Neural progenitor cell (in vitro differentiated cells): ENCODE measurements at regions not wholly inside any gene's neighbourhood (a gene's known extent, or its start where the extent isn't known, plus 50 kb on each side); places are given as distances from the start of the nearest gene placed in this dataset. TPM values are rescaled to one million over a fixed set of nuclear protein-coding genes. Genes with fewer than 3 reads are reported as not detected.

Experiments used
- DNase-seq: peaks from one replicate; pipeline ENCODE4 v3.0.0-alpha.2; 2016; ENCODE audit warnings: low spot score
- H2AFZ ChIP-seq: fragments of 200-600 bp; sonication (generic); replicated peaks from 2 replicates; pipeline ENCODE4 v1.6.1; 2016; ENCODE audit warnings: antibody characterized with exemption
- H3F3A ChIP-seq: fragments of 200-600 bp; sonication (generic); 2 replicates; pipeline ENCODE4 v1.6.1; 2016; ENCODE audit warnings: antibody characterized with exemption, low read depth
- H3K27ac ChIP-seq: fragments of 200-600 bp; sonication (generic); 2 replicates; pipeline ENCODE4 v1.5.1; 2016; ENCODE audit warnings: mild to moderate bottlenecking
- H3K27me3 ChIP-seq: fragments of 200-600 bp; sonication (generic); 2 replicates; pipeline ENCODE4 v1.6.1; 2016; ENCODE audit warnings: mild to moderate bottlenecking, moderate library complexity
- H3K36me3 ChIP-seq: fragments of 200-600 bp; sonication (generic); 2 replicates; pipeline ENCODE4 v1.5.1; 2016
- H3K4me1 ChIP-seq: fragments of 200-600 bp; sonication (generic); 2 replicates; pipeline ENCODE4 v1.6.1; 2016; ENCODE audit warnings: mixed run types
- H3K4me2 ChIP-seq: fragments of 200-600 bp; sonication (generic); 2 replicates; pipeline ENCODE4 v1.6.1; 2016
- H3K4me3 ChIP-seq: fragments of 200-600 bp; sonication (generic); 2 replicates; pipeline ENCODE4 v1.5.1; 2016
- H3K79me2 ChIP-seq: fragments of 200-600 bp; sonication (generic); 2 replicates; pipeline ENCODE4 v1.6.1; 2016; ENCODE audit warnings: low read depth
- H3K9ac ChIP-seq: fragments of 200-600 bp; sonication (generic); 2 replicates; pipeline ENCODE4 v1.6.1; 2016
- H3K9me3 ChIP-seq: fragments of 200-600 bp; sonication (generic); 2 replicates; pipeline ENCODE4 v1.5.1; 2016; ENCODE audit warnings: low read depth
- H4K20me1 ChIP-seq: fragments of 200-600 bp; sonication (generic); 2 replicates; pipeline ENCODE4 v1.6.1; 2016; ENCODE audit warnings: low read depth
- H3K27ac Mint-ChIP-seq: 3 replicates; pipeline ENCODE4 v1.8.0; 2021; ENCODE audit warnings: mixed read lengths
- H3K27me3 Mint-ChIP-seq: 2 replicates; pipeline ENCODE4 v1.8.0; 2022; ENCODE audit warnings: low read depth, mild to moderate bottlenecking, inconsistent platforms, moderate library complexity, mixed read lengths; ENCODE audit not compliant: insufficient read depth
- H3K36me3 Mint-ChIP-seq: 3 replicates; pipeline ENCODE4 v1.8.0; 2021; ENCODE audit warnings: mixed read lengths
- H3K4me1 Mint-ChIP-seq: 3 replicates; pipeline ENCODE4 v1.8.0; 2021; ENCODE audit warnings: mixed read lengths
- H3K4me3 Mint-ChIP-seq: 3 replicates; pipeline ENCODE4 v1.8.0; 2021; ENCODE audit warnings: mild to moderate bottlenecking, moderate library complexity, mixed read lengths
- H3K9me3 Mint-ChIP-seq: 3 replicates; pipeline ENCODE4 v1.8.0; 2020; ENCODE audit warnings: mixed read lengths
- EZH2 ChIP-seq: fragments of 200-600 bp; sonication (generic); IDR thresholded peaks from 2 replicates; pipeline ENCODE4 v1.6.1; 2017; ENCODE audit warnings: antibody characterized with exemption, mild to moderate bottlenecking, moderate library complexity
- EZH2phosphoT487 ChIP-seq: fragments of 200-600 bp; sonication (generic); IDR thresholded peaks from 2 replicates; pipeline ENCODE4 v1.6.1; 2017; ENCODE audit warnings: antibody characterized with exemption
- small RNA-seq: library from RNA; depleted of rRNA; stranded (forward); fragments of <200 nt; gene quantifications from one replicate; pipeline ENCODE3, GENCODE V24; 2015
- TF ChIP-seq, protein P1 (sequence below): fragments of 200-600 bp; sonication (generic); IDR thresholded peaks from 2 replicates; pipeline ENCODE4 v1.5.1; 2017; ENCODE audit warnings: antibody characterized with exemption, mild to moderate bottlenecking

DNA sequence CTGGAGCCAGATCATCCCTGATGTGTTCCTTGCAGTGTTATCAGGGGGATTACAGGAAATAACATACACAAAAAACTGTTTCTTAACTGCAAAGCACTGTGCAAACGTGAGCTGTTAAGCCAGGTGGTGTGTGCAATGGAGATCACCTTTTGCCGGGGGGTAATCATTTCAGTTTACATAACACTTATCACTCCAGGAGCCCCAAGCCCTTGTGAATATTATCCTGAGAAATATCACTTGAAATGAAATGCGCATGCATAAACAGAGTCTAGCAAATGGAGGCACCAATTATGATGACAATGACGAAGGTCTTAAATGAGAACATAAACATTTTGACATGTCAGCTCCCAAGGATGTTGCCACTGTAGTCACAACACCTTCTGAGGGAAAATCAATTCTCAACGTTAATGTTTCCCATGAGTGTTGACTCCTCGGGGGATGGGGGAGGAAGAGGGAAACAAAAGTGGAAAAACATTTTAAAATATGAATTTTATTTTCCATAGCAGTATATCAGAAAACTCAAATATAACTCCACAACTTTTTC is 54.5 kb upstream of the RAD23B start:
- Mint-ChIP-seq H3K36me3 (peaks cover 2% of the 10 kb centered on the region), H3K9me3 (no peaks in the 10 kb centered on the region), H3K4me3 (peak overlapping the region; percentile 28), H3K27me3 (peaks cover 6% of the 10 kb centered on the region), H3K27ac (peak overlapping the region; percentile 29), H3K4me1 (peaks cover 24% of the 10 kb centered on the region)
- no peak for DNase-seq
- Histone ChIP-seq H3K4me3 (no peak overlapping the region), H3F3A (peaks cover 8% of the 10 kb centered on the region), H3K27me3 (no peaks in the 10 kb centered on the region), H3K4me1 (peaks cover 18% of the 10 kb centered on the region), H3K27ac (no peak overlapping the region), H3K9ac (no peak overlapping the region), H4K20me1 (no peaks in the 10 kb centered on the region), H3K9me3 (no peaks in the 10 kb centered on the region), H3K4me2 (peak overlapping the region; percentile 53), H3K79me2 (no peaks in the 10 kb centered on the region), H3K36me3 (no peaks in the 10 kb centered on the region), H2AFZ (peak overlapping the region; percentile 80)
- TF ChIP-seq, protein P1, sequence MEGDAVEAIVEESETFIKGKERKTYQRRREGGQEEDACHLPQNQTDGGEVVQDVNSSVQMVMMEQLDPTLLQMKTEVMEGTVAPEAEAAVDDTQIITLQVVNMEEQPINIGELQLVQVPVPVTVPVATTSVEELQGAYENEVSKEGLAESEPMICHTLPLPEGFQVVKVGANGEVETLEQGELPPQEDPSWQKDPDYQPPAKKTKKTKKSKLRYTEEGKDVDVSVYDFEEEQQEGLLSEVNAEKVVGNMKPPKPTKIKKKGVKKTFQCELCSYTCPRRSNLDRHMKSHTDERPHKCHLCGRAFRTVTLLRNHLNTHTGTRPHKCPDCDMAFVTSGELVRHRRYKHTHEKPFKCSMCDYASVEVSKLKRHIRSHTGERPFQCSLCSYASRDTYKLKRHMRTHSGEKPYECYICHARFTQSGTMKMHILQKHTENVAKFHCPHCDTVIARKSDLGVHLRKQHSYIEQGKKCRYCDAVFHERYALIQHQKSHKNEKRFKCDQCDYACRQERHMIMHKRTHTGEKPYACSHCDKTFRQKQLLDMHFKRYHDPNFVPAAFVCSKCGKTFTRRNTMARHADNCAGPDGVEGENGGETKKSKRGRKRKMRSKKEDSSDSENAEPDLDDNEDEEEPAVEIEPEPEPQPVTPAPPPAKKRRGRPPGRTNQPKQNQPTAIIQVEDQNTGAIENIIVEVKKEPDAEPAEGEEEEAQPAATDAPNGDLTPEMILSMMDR: no peak
- TF ChIP-seq EZH2phosphoT487 (no peak), EZH2 (no peak)

DNA sequence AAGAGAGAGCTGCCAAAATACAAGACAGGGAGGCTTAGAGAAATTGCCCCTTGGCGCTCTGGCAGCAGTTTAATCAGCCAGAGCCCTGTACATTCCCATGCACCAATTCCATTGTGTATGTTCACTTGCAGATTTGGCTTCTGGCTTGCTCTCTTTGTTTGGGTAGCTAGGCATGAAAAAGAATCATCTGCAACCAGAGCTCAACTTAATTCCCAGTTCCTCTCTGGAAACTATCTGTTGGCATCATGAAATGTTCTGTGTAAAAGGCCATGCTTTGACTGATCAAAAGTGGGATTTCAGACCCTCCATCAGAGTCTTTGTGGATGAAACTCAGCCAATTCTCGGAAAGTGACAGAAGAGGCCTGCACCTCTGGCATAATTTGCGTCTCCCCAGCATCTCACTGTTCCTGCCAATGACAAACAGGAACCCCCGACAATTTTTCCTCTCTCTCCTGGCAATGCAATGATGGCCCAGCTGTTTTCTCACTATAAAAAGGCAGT is 53.8 kb upstream of the RAD23B start:
- peak; percentile 67 for DNase-seq
- H3K9me3 Mint-ChIP-seq: no peaks in the 10 kb centered on the region
- peak overlapping the region; percentile 29 for H3K27ac Mint-ChIP-seq
- peaks cover 24% of the 10 kb centered on the region for H3K4me1 Mint-ChIP-seq
- Histone ChIP-seq H3K79me2 (no peaks in the 10 kb centered on the region), H3F3A (peaks cover 8% of the 10 kb centered on the region), H3K36me3 (no peaks in the 10 kb centered on the region), H3K4me2 (peak overlapping the region; percentile 53), H3K9ac (no peak overlapping the region), H4K20me1 (no peaks in the 10 kb centered on the region), H3K4me1 (peaks cover 18% of the 10 kb centered on the region), H3K4me3 (no peak overlapping the region), H3K9me3 (no peaks in the 10 kb centered on the region), H3K27ac (no peak overlapping the region), H2AFZ (peak overlapping the region; percentile 80), H3K27me3 (no peaks in the 10 kb centered on the region)
- TF ChIP-seq EZH2 (no peak), EZH2phosphoT487 (peak; percentile 32)
- H3K27me3 Mint-ChIP-seq: peaks cover 4% of the 10 kb centered on the region
- H3K36me3 Mint-ChIP-seq: peaks cover 2% of the 10 kb centered on the region
- no peak overlapping the region for H3K4me3 Mint-ChIP-seq

Small RNAs in the stretch of these regions (small RNA-seq; reads per million reads assigned to genes)
- gene AL807761.1: not detected
